ENCODE measurements at regions not wholly inside any gene's neighbourhood (a gene's known extent, or its start where the extent isn't known, plus 50 kb on each side); places are given as distances from the start of the nearest gene placed in this dataset.

GRCh38 chr11:30171661-30172060 is 59.2 kb upstream of the FSHB start:
- no peak overlapping the region for H3K4me3 Mint-ChIP-seq (ENCODE audit: unreplicated experiment)
- H3K9me3 Mint-ChIP-seq (ENCODE audit: low read depth) = no peaks in the 10 kb centered on the region
- H3K27ac Mint-ChIP-seq (ENCODE audit: unreplicated experiment) = no peak overlapping the region
- H3K27me3 Mint-ChIP-seq (ENCODE audit: low read depth) = peaks cover 7% of the 10 kb centered on the region
- no peaks in the 10 kb centered on the region for H3K4me1 Mint-ChIP-seq (ENCODE audit: low read depth)
- TF ChIP-seq CTCF (IDR thresholded peaks at IDR 0.05) = no peak
- no peaks in the 10 kb centered on the region for H3K36me3 Mint-ChIP-seq (ENCODE audit: low read depth)
- DNase-seq (ENCODE audit: low spot score) = no peak

- DNase-seq (ENCODE audit: low spot score) = no peak
- Mint-ChIP-seq H3K27me3 (ENCODE audit: low read depth) (peaks cover 7% of the 10 kb centered on the region), H3K27ac (ENCODE audit: unreplicated experiment) (no peak overlapping the region), H3K36me3 (ENCODE audit: low read depth) (no peaks in the 10 kb centered on the region), H3K9me3 (ENCODE audit: low read depth) (peaks cover 1% of the 10 kb centered on the region), H3K4me1 (ENCODE audit: low read depth) (no peaks in the 10 kb centered on the region), H3K4me3 (ENCODE audit: unreplicated experiment) (no peak overlapping the region)
- no peak for TF ChIP-seq CTCF (IDR thresholded peaks at IDR 0.05)
Observed at GRCh38 chr11:30172158-30172557, 58.7 kb upstream of the FSHB start.

- H3K27ac Mint-ChIP-seq (ENCODE audit: unreplicated experiment) = no peak overlapping the region
- no peak for DNase-seq (ENCODE audit: low spot score)
Observed at GRCh38 chr11:30172883-30173311, 57.9 kb upstream of the FSHB start.

GRCh38 chr11:30174265-30175020 is 56.4 kb upstream of the FSHB start:
- DNase-seq (ENCODE audit: low spot score) = no peak
- H3K4me3 Mint-ChIP-seq (ENCODE audit: unreplicated experiment) = no peak overlapping the region
- no peaks in the 10 kb centered on the region for H3K36me3 Mint-ChIP-seq (ENCODE audit: low read depth)
- TF ChIP-seq CTCF (IDR thresholded peaks at IDR 0.05) = no peak
- H3K27ac Mint-ChIP-seq (ENCODE audit: unreplicated experiment) = no peak overlapping the region
- H3K4me1 Mint-ChIP-seq (ENCODE audit: low read depth) = no peaks in the 10 kb centered on the region
- H3K9me3 Mint-ChIP-seq (ENCODE audit: low read depth) = peaks cover 16% of the 10 kb centered on the region
- peaks cover 7% of the 10 kb centered on the region for H3K27me3 Mint-ChIP-seq (ENCODE audit: low read depth)

More at GRCh38 chr11:30172883-30173311, 57.9 kb upstream of the FSHB start:
- TF ChIP-seq CTCF (IDR thresholded peaks at IDR 0.05) = no peak
- no peaks in the 10 kb centered on the region for H3K36me3 Mint-ChIP-seq (ENCODE audit: low read depth)
- H3K4me1 Mint-ChIP-seq (ENCODE audit: low read depth) = no peaks in the 10 kb centered on the region
- H3K27me3 Mint-ChIP-seq (ENCODE audit: low read depth) = peaks cover 7% of the 10 kb centered on the region
- no peak overlapping the region for H3K4me3 Mint-ChIP-seq (ENCODE audit: unreplicated experiment)
- peaks cover 2% of the 10 kb centered on the region for H3K9me3 Mint-ChIP-seq (ENCODE audit: low read depth)

Data from chondrocyte (in vitro differentiated cells).